ENCODE measurements at regions not wholly inside any gene's neighbourhood (a gene's known extent, or its start where the extent isn't known, plus 50 kb on each side); places are given as distances from the start of the nearest gene placed in this dataset.

DNA sequence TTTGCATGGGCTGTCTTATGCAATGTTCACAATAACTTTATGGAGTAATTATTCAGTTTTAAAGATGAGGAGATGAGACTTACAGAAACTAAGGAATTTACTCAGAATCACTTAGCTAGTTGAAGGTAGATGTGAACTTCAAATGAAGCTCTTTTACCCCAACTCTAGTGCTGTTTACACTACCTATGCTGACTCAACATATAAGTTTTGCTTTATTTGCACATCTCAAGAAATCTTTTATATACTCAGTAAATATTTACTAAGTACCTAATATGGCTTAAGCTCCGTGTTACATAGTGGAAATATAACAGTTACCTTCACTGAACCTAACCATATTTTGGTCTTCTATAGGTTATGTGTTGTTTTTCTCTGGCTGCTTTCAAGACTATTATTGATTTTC lies 293.2 kb downstream of the ANXA1 start:
- TF ChIP-seq, protein P1, sequence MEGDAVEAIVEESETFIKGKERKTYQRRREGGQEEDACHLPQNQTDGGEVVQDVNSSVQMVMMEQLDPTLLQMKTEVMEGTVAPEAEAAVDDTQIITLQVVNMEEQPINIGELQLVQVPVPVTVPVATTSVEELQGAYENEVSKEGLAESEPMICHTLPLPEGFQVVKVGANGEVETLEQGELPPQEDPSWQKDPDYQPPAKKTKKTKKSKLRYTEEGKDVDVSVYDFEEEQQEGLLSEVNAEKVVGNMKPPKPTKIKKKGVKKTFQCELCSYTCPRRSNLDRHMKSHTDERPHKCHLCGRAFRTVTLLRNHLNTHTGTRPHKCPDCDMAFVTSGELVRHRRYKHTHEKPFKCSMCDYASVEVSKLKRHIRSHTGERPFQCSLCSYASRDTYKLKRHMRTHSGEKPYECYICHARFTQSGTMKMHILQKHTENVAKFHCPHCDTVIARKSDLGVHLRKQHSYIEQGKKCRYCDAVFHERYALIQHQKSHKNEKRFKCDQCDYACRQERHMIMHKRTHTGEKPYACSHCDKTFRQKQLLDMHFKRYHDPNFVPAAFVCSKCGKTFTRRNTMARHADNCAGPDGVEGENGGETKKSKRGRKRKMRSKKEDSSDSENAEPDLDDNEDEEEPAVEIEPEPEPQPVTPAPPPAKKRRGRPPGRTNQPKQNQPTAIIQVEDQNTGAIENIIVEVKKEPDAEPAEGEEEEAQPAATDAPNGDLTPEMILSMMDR (IDR thresholded peaks at IDR 0.05; ENCODE audit: low read depth, low read length, poor library complexity, severe bottlenecking) = no peak
- TF ChIP-seq EZH2phosphoT487 (IDR thresholded peaks at IDR 0.05; ENCODE audit: borderline replicate concordance, low read length) = no peak

Data from DOHH2 (cell line).